Fibroblast of the aortic adventitia (primary cell): ENCODE measurements at regions not wholly inside any gene's neighbourhood (a gene's known extent, or its start where the extent isn't known, plus 50 kb on each side); places are given as distances from the start of the nearest gene placed in this dataset.

Experiments used
- DNase-seq: peaks from one replicate; pipeline ENCODE4 v3.0.0-alpha.2; 2010; ENCODE audit warnings: low read depth
- H3K4me3 ChIP-seq: 2 replicates; pipeline ENCODE4 v1.5.1; 2011; ENCODE audit warnings: low read depth, mild to moderate bottlenecking, control low read depth, low read length, moderate library complexity
- CTCF ChIP-seq: IDR thresholded peaks from 2 replicates; pipeline ENCODE4 v1.5.1; 2011; ENCODE audit warnings: mild to moderate bottlenecking, low read length, control low read depth, inconsistent platforms; ENCODE audit not compliant: insufficient read depth

- no peak overlapping the region for H3K4me3 ChIP-seq
- DNase-seq: no peak
- TF ChIP-seq CTCF: no peak
Observed at GRCh38 chr10:111295788-111296187, 219.0 kb downstream of the ADRA2A start.

- DNase-seq: no peak
- H3K4me3 ChIP-seq: no peak overlapping the region
- no peak for TF ChIP-seq CTCF
Observed at GRCh38 chr10:111297351-111297848, 220.6 kb downstream of the ADRA2A start.

GRCh38 chr10:111298031-111298430 is 221.2 kb downstream of the ADRA2A start:
- DNase-seq: no peak
- no peak overlapping the region for H3K4me3 ChIP-seq
- TF ChIP-seq CTCF: no peak

GRCh38 chr10:111299037-111299436 is 222.2 kb downstream of the ADRA2A start:
- no peak for TF ChIP-seq CTCF
- no peak for DNase-seq
- H3K4me3 ChIP-seq: no peak overlapping the region

GRCh38 chr10:111303887-111304286 is 227.1 kb downstream of the ADRA2A start:
- TF ChIP-seq CTCF: no peak
- no peak overlapping the region for H3K4me3 ChIP-seq
- no peak for DNase-seq

- DNase-seq: no peak
- TF ChIP-seq CTCF: no peak
- no peak overlapping the region for H3K4me3 ChIP-seq
Observed at GRCh38 chr10:111316722-111317212, 239.9 kb downstream of the ADRA2A start.

GRCh38 chr10:111319866-111320265 is 243.0 kb downstream of the ADRA2A start:
- TF ChIP-seq CTCF: no peak
- no peak overlapping the region for H3K4me3 ChIP-seq
- DNase-seq: no peak
